WTC11 (cell line): ENCODE measurements at regions not wholly inside any gene's neighbourhood (a gene's known extent, or its start where the extent isn't known, plus 50 kb on each side); places are given as distances from the start of the nearest gene placed in this dataset.

Source experiments
- ATAC-seq: fragments of 200-7000 bp; cut with Tn5 transposase; 2 replicates; pipeline ENCODE4 v1.10.0; 2021; ENCODE audit warnings: mild to moderate bottlenecking, moderate library complexity
- CTCF ChIA-PET: fragments of 300-600 bp; sonication (Branson Sonifier 250); formaldehyde crosslinking; loops from one replicate; lab custom pipeline; 2021; ENCODE audit warnings: antibody characterized with exemption; lab: Charles Lee
- POLR2A ChIA-PET: fragments of 350-600 bp; sonication (Branson Sonifier 250); formaldehyde crosslinking; loops from one replicate; lab custom pipeline; 2021; ENCODE audit warnings: antibody characterized with exemption; lab: Charles Lee
- DNase-seq: peaks from one replicate; pipeline ENCODE4 v3.0.0; 2021; ENCODE audit warnings: low spot score
- H3K27ac Mint-ChIP-seq: 2 replicates; pipeline ENCODE4 v1.8.0; 2021; ENCODE audit warnings: mixed read lengths
- H3K27me3 Mint-ChIP-seq: 2 replicates; pipeline ENCODE4 v1.8.0; 2021; ENCODE audit warnings: low read depth, mild to moderate bottlenecking, moderate library complexity, mixed read lengths
- H3K36me3 Mint-ChIP-seq: 2 replicates; pipeline ENCODE4 v1.8.0; 2021; ENCODE audit warnings: mixed read lengths
- H3K4me1 Mint-ChIP-seq: 2 replicates; pipeline ENCODE4 v1.8.0; 2022; ENCODE audit warnings: mixed read lengths
- H3K4me3 Mint-ChIP-seq: 2 replicates; pipeline ENCODE4 v1.8.0; 2021; ENCODE audit warnings: mild to moderate bottlenecking, moderate library complexity, mixed read lengths
- H3K9me3 Mint-ChIP-seq: 2 replicates; pipeline ENCODE4 v1.8.0; 2021; ENCODE audit warnings: mixed read lengths
- CREB1 ChIP-seq: sonication (generic); formaldehyde crosslinking; IDR thresholded peaks from 2 replicates; pipeline ENCODE4 v1.8.0; 2023; ENCODE audit warnings: mild to moderate bottlenecking, missing genetic modification reagents
- E2F1 ChIP-seq: sonication (generic); formaldehyde crosslinking; IDR thresholded peaks from 2 replicates; pipeline ENCODE4 v1.8.0; 2022; ENCODE audit warnings: mild to moderate bottlenecking, missing genetic modification reagents
- ETV6 ChIP-seq: sonication (generic); formaldehyde crosslinking; IDR thresholded peaks from 2 replicates; pipeline ENCODE4 v1.8.1; 2022; ENCODE audit warnings: mild to moderate bottlenecking, missing genetic modification reagents
- FOXP4 ChIP-seq: sonication (generic); formaldehyde crosslinking; IDR thresholded peaks from 2 replicates; pipeline ENCODE4 v1.8.0; 2022; ENCODE audit warnings: mild to moderate bottlenecking, missing genetic modification reagents
- GTF2I ChIP-seq: fragments of 250-450 bp; sonication (Bioruptor Pico); conservative IDR thresholded peaks from 2 replicates; pipeline ENCODE4 v1.4.0; 2021; ENCODE audit warnings: mild to moderate bottlenecking
- NR2C2 ChIP-seq: sonication (generic); formaldehyde crosslinking; IDR thresholded peaks from 2 replicates; pipeline ENCODE4 v1.8.0; 2022; ENCODE audit warnings: mild to moderate bottlenecking, missing genetic modification reagents
- TEAD1 ChIP-seq: sonication (generic); formaldehyde crosslinking; IDR thresholded peaks from 2 replicates; pipeline ENCODE4 v1.8.0; 2022; ENCODE audit warnings: mild to moderate bottlenecking, missing genetic modification reagents
- USF2 ChIP-seq: sonication (generic); formaldehyde crosslinking; IDR thresholded peaks from 2 replicates; pipeline ENCODE4 v1.8.1; 2023; ENCODE audit warnings: mild to moderate bottlenecking, missing genetic modification reagents, moderate library complexity
- ZNF121 ChIP-seq: sonication (generic); formaldehyde crosslinking; IDR thresholded peaks from 2 replicates; pipeline ENCODE4 v1.8.0; 2023; ENCODE audit warnings: missing genetic modification reagents
- TF ChIP-seq, protein P1 (sequence below): fragments of 250-450 bp; sonication (Bioruptor Pico); IDR thresholded peaks from 2 replicates; pipeline ENCODE4 v1.8.0; 2021; ENCODE audit warnings: mild to moderate bottlenecking
- TF ChIP-seq, protein P2 (sequence below): sonication (generic); formaldehyde crosslinking; IDR thresholded peaks from 2 replicates; pipeline ENCODE4 v1.8.0; 2023; ENCODE audit warnings: missing genetic modification reagents, mild to moderate bottlenecking, borderline replicate concordance
- TF ChIP-seq, protein P3 (sequence below): sonication (generic); formaldehyde crosslinking; conservative IDR thresholded peaks from 2 replicates; pipeline ENCODE4 v1.8.1; 2022; ENCODE audit warnings: mild to moderate bottlenecking, missing genetic modification reagents
- TF ChIP-seq, protein P4 (sequence below): fragments of 200-600 bp; IDR thresholded peaks from 2 replicates; pipeline ENCODE4 v1.8.0; 2022; ENCODE audit warnings: antibody characterized with exemption

- TF ChIP-seq, protein P1, sequence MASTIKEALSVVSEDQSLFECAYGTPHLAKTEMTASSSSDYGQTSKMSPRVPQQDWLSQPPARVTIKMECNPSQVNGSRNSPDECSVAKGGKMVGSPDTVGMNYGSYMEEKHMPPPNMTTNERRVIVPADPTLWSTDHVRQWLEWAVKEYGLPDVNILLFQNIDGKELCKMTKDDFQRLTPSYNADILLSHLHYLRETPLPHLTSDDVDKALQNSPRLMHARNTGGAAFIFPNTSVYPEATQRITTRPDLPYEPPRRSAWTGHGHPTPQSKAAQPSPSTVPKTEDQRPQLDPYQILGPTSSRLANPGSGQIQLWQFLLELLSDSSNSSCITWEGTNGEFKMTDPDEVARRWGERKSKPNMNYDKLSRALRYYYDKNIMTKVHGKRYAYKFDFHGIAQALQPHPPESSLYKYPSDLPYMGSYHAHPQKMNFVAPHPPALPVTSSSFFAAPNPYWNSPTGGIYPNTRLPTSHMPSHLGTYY (CRISPR knock-in tag) = no peak
- TF ChIP-seq, protein P2, sequence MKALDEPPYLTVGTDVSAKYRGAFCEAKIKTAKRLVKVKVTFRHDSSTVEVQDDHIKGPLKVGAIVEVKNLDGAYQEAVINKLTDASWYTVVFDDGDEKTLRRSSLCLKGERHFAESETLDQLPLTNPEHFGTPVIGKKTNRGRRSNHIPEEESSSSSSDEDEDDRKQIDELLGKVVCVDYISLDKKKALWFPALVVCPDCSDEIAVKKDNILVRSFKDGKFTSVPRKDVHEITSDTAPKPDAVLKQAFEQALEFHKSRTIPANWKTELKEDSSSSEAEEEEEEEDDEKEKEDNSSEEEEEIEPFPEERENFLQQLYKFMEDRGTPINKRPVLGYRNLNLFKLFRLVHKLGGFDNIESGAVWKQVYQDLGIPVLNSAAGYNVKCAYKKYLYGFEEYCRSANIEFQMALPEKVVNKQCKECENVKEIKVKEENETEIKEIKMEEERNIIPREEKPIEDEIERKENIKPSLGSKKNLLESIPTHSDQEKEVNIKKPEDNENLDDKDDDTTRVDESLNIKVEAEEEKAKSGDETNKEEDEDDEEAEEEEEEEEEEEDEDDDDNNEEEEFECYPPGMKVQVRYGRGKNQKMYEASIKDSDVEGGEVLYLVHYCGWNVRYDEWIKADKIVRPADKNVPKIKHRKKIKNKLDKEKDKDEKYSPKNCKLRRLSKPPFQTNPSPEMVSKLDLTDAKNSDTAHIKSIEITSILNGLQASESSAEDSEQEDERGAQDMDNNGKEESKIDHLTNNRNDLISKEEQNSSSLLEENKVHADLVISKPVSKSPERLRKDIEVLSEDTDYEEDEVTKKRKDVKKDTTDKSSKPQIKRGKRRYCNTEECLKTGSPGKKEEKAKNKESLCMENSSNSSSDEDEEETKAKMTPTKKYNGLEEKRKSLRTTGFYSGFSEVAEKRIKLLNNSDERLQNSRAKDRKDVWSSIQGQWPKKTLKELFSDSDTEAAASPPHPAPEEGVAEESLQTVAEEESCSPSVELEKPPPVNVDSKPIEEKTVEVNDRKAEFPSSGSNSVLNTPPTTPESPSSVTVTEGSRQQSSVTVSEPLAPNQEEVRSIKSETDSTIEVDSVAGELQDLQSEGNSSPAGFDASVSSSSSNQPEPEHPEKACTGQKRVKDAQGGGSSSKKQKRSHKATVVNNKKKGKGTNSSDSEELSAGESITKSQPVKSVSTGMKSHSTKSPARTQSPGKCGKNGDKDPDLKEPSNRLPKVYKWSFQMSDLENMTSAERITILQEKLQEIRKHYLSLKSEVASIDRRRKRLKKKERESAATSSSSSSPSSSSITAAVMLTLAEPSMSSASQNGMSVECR (CRISPR knock-in tag) = no peak
- TF ChIP-seq, protein P3, sequence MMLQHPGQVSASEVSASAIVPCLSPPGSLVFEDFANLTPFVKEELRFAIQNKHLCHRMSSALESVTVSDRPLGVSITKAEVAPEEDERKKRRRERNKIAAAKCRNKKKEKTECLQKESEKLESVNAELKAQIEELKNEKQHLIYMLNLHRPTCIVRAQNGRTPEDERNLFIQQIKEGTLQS = no peak
- TF ChIP-seq ETV6 (CRISPR knock-in tag) (no peak), E2F1 (CRISPR knock-in tag) (no peak), NR2C2 (CRISPR knock-in tag) (no peak)
- TF ChIP-seq, all 79 proteins: peak for 0
These were observed 600.8 kb upstream of the CXADR start (continued) for GRCh38 chr21:16912075-16912474.

GRCh38 chr21:16913010-16913409 lies 599.8 kb upstream of the CXADR start:
- ATAC-seq = peak; percentile 86
- Mint-ChIP-seq H3K4me3 (no peak overlapping the region), H3K9me3 (no peaks in the 10 kb centered on the region), H3K27ac (no peak overlapping the region; the same call in 1 of the 2 replicates), H3K4me1 (peaks cover 11% of the 10 kb centered on the region), H3K27me3 (no peaks in the 10 kb centered on the region; the same call in 1 of the 2 replicates), H3K36me3 (peaks cover 28% of the 10 kb centered on the region)
- ChIA-PET POLR2A (no interaction called here), CTCF (interaction anchor here (0.5 to 1.0 kb wide), 3 partner anchors 13 to 84 kb away, joined by 3 to 4 read pairs (median 3); no protein-coding TSS in a partner anchor)
- peak; percentile 17 for DNase-seq
- no peak for TF ChIP-seq GTF2I (CRISPR knock-in tag)
- TF ChIP-seq, protein P4, sequence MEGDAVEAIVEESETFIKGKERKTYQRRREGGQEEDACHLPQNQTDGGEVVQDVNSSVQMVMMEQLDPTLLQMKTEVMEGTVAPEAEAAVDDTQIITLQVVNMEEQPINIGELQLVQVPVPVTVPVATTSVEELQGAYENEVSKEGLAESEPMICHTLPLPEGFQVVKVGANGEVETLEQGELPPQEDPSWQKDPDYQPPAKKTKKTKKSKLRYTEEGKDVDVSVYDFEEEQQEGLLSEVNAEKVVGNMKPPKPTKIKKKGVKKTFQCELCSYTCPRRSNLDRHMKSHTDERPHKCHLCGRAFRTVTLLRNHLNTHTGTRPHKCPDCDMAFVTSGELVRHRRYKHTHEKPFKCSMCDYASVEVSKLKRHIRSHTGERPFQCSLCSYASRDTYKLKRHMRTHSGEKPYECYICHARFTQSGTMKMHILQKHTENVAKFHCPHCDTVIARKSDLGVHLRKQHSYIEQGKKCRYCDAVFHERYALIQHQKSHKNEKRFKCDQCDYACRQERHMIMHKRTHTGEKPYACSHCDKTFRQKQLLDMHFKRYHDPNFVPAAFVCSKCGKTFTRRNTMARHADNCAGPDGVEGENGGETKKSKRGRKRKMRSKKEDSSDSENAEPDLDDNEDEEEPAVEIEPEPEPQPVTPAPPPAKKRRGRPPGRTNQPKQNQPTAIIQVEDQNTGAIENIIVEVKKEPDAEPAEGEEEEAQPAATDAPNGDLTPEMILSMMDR = no peak
- TF ChIP-seq CREB1 = no peak
- no peak for TF ChIP-seq USF2 (CRISPR knock-in tag)
- TF ChIP-seq TEAD1 = no peak
- TF ChIP-seq FOXP4 (CRISPR knock-in tag) = no peak
- TF ChIP-seq ZNF121 (CRISPR knock-in tag) = 0 out of 2 replicates have a peak, but pooled peaks have one; percentile 15
